ENCODE measurements at regions not wholly inside any gene's neighbourhood (a gene's known extent, or its start where the extent isn't known, plus 50 kb on each side); places are given as distances from the start of the nearest gene placed in this dataset.

DNA sequence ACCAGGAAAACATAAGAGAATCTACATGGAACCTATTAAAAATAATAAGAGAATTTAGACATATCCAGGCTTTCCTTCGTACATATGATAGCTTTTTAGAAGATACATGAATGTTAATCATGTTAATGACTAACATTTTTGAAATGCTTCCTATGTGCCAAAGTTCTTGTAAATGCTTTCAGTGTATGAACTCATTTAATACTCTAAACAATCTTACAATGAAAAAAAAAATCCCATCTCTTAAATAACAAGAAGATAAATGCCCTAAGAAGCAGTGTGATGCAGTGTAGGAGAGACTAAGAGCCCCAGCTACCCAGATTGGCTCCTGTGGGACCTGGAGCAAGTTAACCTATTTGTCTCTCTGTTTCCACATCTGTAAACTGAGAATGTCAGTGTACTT, 220.4 kb upstream of the MYOCD start:
- Histone ChIP-seq H3K36me3 (ENCODE audit: control insufficient read depth in 1 of 2, insufficient read depth in 2 of 2, low read length in 2 of 2) (no peaks in the 10 kb centered on the region), H3K9me3 (ENCODE audit: control insufficient read depth in 1 of 2, low read length in 2 of 2) (peaks cover 0 to 4% of the 10 kb centered on the region in 2 donors), H3K4me3 (ENCODE audit: low read depth in 1 of 2, low read length in 2 of 2) (no peak overlapping the region), H3K27me3 (ENCODE audit: low read depth, low read length) (no peaks in the 10 kb centered on the region), H3K4me1 (ENCODE audit: control insufficient read depth in 1 of 2, insufficient read depth in 2 of 2, low read length in 2 of 2) (no peaks in the 10 kb centered on the region), H3K27ac (ENCODE audit: low read length) (no peak overlapping the region)

DNA sequence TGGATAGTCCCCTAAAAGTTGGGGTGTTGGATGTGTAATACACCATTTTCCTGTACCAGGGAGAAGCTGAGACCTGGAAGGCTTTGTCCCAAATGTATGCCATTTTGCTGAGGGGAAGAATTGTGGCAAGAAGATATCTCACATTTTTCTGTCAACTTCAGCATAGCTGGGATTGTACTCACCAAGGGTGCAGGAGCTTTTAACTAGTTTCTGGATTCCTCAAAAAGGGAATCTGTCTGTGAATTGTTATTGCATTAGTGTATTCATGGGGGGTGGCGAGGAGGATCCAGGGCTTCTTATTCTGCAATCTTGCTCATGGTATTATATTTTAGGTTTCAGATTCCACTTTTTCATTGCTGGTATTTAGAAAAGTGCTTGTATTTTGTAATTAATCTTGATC, 208.2 kb upstream of the MYOCD start:
- peaks cover 4 to 8% of the 10 kb centered on the region in 2 donors for H3K9me3 ChIP-seq (ENCODE audit: control insufficient read depth in 1 of 2, low read length in 2 of 2)
- no peaks in the 10 kb centered on the region for H3K36me3 ChIP-seq (ENCODE audit: control insufficient read depth in 1 of 2, insufficient read depth in 2 of 2, low read length in 2 of 2)
- H3K4me3 ChIP-seq (ENCODE audit: low read depth in 1 of 2, low read length in 2 of 2) = no peak overlapping the region
- H3K4me1 ChIP-seq (ENCODE audit: control insufficient read depth in 1 of 2, insufficient read depth in 2 of 2, low read length in 2 of 2) = peaks cover 0 to 10% of the 10 kb centered on the region in 2 donors
- no peaks in the 10 kb centered on the region for H3K27me3 ChIP-seq (ENCODE audit: low read depth, low read length)
- H3K27ac ChIP-seq (ENCODE audit: low read length) = no peak overlapping the region

DNA sequence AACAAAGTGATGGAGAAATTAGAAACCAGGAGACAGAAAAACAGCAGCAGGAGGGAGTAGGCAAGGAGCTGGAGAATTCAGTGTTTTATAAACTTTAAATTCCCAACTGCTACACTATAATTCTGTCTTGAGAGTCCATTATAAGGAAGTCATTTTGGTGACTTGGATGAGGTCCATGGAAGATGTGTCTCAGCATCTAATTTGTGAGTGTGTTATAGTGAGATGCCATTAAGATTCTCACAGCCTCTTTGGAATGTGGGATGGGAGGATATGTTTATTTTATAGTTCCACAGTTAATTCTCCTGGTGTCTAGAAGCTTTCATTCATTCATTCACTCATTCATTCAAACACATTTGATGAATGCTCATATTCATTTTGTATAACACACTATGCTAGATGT, 206.0 kb upstream of the MYOCD start:
- no peak overlapping the region for H3K27ac ChIP-seq (ENCODE audit: low read length)
- no peaks in the 10 kb centered on the region for H3K27me3 ChIP-seq (ENCODE audit: low read depth, low read length)
- peaks cover 0 to 10% of the 10 kb centered on the region in 2 donors for H3K4me1 ChIP-seq (ENCODE audit: control insufficient read depth in 1 of 2, insufficient read depth in 2 of 2, low read length in 2 of 2)
- peaks cover 4 to 8% of the 10 kb centered on the region in 2 donors for H3K9me3 ChIP-seq (ENCODE audit: control insufficient read depth in 1 of 2, low read length in 2 of 2)
- no peaks in the 10 kb centered on the region for H3K36me3 ChIP-seq (ENCODE audit: control insufficient read depth in 1 of 2, insufficient read depth in 2 of 2, low read length in 2 of 2)
- H3K4me3 ChIP-seq (ENCODE audit: low read depth in 1 of 2, low read length in 2 of 2) = no peak overlapping the region

DNA sequence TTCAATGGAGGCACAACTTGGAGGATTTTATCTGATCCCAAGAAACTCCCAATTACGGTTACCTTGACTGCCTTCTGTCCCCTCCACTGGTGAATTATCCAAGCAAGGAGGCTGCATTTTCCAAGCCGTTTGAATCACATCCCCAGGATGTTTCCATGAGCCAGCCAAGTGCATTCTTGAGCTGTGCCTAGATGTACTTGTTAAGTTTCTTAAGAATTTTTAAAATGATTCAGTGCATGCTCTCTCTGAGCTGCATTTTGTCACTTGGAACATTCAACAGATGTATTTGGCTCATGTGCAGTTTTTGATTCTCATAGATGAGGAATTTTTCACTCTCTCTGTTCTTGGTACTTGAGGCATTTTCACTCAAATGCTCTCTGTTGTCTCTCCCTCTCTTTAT, 202.6 kb upstream of the MYOCD start:
- Histone ChIP-seq H3K4me1 (ENCODE audit: control insufficient read depth in 1 of 2, insufficient read depth in 2 of 2, low read length in 2 of 2) (peaks cover 0 to 16% of the 10 kb centered on the region in 2 donors), H3K27ac (ENCODE audit: low read length) (peak overlapping the region; percentile 65), H3K4me3 (ENCODE audit: low read depth in 1 of 2, low read length in 2 of 2) (no peak overlapping the region), H3K27me3 (ENCODE audit: low read depth, low read length) (no peaks in the 10 kb centered on the region), H3K36me3 (ENCODE audit: control insufficient read depth in 1 of 2, insufficient read depth in 2 of 2, low read length in 2 of 2) (no peaks in the 10 kb centered on the region), H3K9me3 (ENCODE audit: control insufficient read depth in 1 of 2, low read length in 2 of 2) (no peaks in the 10 kb centered on the region)

DNA sequence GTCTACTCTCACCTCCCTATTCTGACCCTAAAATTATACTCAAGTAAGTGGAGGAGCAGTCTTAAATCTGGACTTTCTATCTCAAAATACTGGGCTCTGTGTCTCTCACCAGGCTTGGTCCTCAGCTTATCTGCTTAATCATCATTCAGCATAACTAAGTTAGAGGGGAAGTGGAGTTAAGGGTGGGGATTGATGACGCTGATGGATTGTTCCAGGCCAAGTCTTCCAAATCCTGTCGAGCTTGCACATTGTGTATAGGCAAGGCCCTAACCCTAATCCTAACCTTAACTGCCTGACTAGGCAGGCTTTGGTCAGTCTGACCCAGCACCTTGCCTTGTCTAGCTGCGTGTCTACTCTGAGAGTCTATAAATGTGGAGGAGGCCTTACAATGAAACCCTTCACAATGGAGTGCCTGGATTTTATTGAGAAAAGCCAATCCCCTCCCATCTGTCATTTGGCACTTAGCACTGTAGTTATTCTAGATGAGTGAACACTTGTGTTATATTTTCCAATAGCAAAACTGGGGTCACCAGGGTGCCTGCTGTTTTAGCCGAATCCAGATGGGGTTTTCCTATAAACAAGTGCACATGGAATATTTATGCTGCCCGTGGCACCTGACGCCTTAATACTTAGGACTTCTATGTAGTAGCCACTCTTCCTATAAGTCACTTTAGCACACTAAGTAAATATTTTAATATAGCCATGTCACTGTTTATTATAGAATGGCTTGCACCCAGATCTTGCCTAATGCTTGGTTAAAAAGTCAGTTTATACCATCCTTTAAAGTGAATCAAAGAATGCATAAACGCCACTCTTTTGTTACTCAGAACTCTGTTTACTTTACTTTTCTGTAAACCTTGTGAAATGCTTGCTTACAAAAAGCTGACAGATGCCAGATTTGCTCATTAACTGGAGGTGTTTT, 193.2 kb upstream of the MYOCD start:
- no peaks in the 10 kb centered on the region for H3K27me3 ChIP-seq (ENCODE audit: low read depth, low read length)
- no peak overlapping the region for H3K27ac ChIP-seq (ENCODE audit: low read length)
- peaks cover 0 to 5% of the 10 kb centered on the region in 2 donors for H3K4me1 ChIP-seq (ENCODE audit: control insufficient read depth in 1 of 2, insufficient read depth in 2 of 2, low read length in 2 of 2)
- no peaks in the 10 kb centered on the region for H3K9me3 ChIP-seq (ENCODE audit: control insufficient read depth in 1 of 2, low read length in 2 of 2)
- H3K36me3 ChIP-seq (ENCODE audit: control insufficient read depth in 1 of 2, insufficient read depth in 2 of 2, low read length in 2 of 2) = no peaks in the 10 kb centered on the region
- no peak overlapping the region for H3K4me3 ChIP-seq (ENCODE audit: low read depth in 1 of 2, low read length in 2 of 2)

DNA sequence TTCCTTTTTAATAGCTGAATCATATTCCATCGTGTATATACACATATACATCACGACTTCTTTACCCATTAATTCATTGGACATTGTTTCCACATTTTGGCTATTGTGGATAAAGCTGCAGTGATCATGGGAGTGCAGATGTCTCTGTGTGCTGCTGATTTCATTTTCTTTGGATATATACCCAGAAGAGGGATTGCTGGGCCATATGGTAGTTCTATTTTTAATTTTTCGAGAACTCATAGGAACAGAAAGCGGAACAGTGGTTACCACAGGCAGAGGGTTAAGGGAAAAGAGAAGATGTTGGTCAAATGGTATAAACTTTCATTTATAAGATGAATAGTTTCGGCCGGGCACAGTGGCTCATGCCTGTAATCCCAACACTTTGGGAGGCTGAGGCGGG, 187.4 kb upstream of the MYOCD start:
- Histone ChIP-seq H3K36me3 (ENCODE audit: control insufficient read depth in 1 of 2, insufficient read depth in 2 of 2, low read length in 2 of 2) (no peaks in the 10 kb centered on the region), H3K27me3 (ENCODE audit: low read depth, low read length) (no peaks in the 10 kb centered on the region), H3K4me1 (ENCODE audit: control insufficient read depth in 1 of 2, insufficient read depth in 2 of 2, low read length in 2 of 2) (no peaks in the 10 kb centered on the region), H3K27ac (ENCODE audit: low read length) (no peak overlapping the region), H3K9me3 (ENCODE audit: control insufficient read depth in 1 of 2, low read length in 2 of 2) (peaks cover 0 to 2% of the 10 kb centered on the region in 2 donors), H3K4me3 (ENCODE audit: low read depth in 1 of 2, low read length in 2 of 2) (no peak overlapping the region)

DNA sequence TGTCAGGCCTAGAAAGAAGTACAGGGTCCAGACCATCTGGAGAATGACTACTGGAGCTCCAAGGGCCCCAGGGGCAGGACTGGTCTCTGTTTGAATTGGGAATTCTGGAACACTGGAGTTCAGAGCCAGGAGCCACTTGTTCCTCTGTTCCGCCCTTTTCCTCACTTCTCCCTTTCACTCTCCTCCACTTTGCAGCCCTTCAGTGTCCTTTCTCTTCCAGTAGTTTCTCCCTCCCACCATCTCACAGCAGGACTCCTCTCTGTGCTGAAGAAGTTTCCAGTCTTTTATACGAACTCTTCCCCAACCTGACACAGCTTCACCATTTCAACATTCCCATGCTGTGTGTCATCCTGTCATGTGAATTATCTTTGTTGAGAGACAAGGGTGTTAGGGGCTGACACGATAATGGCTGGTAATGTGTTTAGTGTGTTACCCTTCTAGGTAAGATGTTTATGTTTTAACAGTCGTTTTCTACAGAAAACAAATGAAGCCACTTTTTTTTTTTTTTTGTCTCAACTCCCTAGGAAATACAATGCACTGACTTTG, 180.3 kb upstream of the MYOCD start:
- H3K27ac ChIP-seq (ENCODE audit: low read length) = no peak overlapping the region
- H3K4me3 ChIP-seq (ENCODE audit: low read depth in 1 of 2, low read length in 2 of 2) = no peak overlapping the region
- H3K4me1 ChIP-seq (ENCODE audit: control insufficient read depth in 1 of 2, insufficient read depth in 2 of 2, low read length in 2 of 2) = no peaks in the 10 kb centered on the region
- no peaks in the 10 kb centered on the region for H3K27me3 ChIP-seq (ENCODE audit: low read depth, low read length)
- H3K36me3 ChIP-seq (ENCODE audit: control insufficient read depth in 1 of 2, insufficient read depth in 2 of 2, low read length in 2 of 2) = no peaks in the 10 kb centered on the region
- H3K9me3 ChIP-seq (ENCODE audit: control insufficient read depth in 1 of 2, low read length in 2 of 2) = peaks cover 0 to 2% of the 10 kb centered on the region in 2 donors

DNA sequence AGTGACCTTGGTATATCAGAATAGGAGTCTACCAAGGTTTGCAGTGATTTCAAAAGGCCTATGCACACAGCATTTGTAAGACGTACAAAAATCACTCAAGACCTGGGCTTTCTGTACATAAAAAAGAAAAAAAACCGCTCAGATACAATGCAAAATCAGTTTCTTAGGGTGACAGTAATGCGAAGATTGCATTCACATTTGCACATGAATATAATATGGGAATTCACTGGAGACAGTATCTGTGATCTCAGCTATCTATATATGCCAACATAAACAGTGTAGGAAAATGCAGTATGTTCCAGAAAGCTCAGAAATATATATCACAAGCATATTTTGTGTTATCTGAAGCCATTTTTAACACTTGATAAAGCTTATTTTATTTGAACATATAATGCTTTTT, 176.4 kb upstream of the MYOCD start:
- no peaks in the 10 kb centered on the region for H3K36me3 ChIP-seq (ENCODE audit: control insufficient read depth in 1 of 2, insufficient read depth in 2 of 2, low read length in 2 of 2)
- H3K27ac ChIP-seq (ENCODE audit: low read length) = no peak overlapping the region
- H3K4me3 ChIP-seq (ENCODE audit: low read depth in 1 of 2, low read length in 2 of 2) = no peak overlapping the region
- no peaks in the 10 kb centered on the region for H3K27me3 ChIP-seq (ENCODE audit: low read depth, low read length)
- H3K4me1 ChIP-seq (ENCODE audit: control insufficient read depth in 1 of 2, insufficient read depth in 2 of 2, low read length in 2 of 2) = no peaks in the 10 kb centered on the region
- no peaks in the 10 kb centered on the region for H3K9me3 ChIP-seq (ENCODE audit: control insufficient read depth in 1 of 2, low read length in 2 of 2)

DNA sequence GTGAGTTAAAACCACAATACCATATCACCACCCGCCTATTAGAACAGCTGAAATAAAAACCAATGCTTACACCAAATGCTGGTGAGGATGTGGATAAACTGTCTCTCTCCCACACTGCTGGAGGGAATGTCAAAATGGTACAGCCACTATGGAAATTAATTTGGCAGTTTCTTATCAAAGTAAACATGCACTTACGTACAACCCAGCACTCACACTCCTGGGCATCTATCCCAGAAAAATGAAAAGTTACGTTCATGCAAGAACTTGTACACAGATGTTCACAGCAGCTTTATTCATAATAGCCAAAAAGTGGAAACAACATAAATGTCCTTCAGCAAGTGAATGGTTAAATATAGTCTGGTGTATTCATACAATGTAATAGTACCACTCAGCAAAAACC, 173.2 kb upstream of the MYOCD start:
- Histone ChIP-seq H3K27ac (ENCODE audit: low read length) (no peak overlapping the region), H3K4me1 (ENCODE audit: control insufficient read depth in 1 of 2, insufficient read depth in 2 of 2, low read length in 2 of 2) (peaks cover 0 to 10% of the 10 kb centered on the region in 2 donors), H3K4me3 (ENCODE audit: low read depth in 1 of 2, low read length in 2 of 2) (no peak overlapping the region), H3K9me3 (ENCODE audit: control insufficient read depth in 1 of 2, low read length in 2 of 2) (no peaks in the 10 kb centered on the region), H3K36me3 (ENCODE audit: control insufficient read depth in 1 of 2, insufficient read depth in 2 of 2, low read length in 2 of 2) (no peaks in the 10 kb centered on the region), H3K27me3 (ENCODE audit: low read depth, low read length) (no peaks in the 10 kb centered on the region)

DNA sequence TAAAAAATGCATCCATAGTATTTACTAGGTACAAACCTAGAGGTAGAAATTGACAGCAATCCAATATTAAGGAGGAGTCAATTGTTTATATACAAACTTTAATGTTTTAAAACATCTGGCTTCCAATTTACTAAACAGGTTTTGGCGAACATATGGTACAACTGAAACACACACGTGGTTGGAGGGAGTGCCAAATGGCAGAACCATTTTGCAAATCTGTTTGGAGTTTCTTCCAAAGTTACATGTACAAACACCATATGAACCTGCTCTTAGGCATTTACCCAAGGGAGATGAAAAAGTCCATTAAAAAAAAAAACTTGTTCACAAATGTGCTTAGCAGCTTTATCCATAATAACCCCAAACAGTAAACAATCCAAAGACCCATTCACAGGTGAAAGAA, 159.8 kb upstream of the MYOCD start:
- no peaks in the 10 kb centered on the region for H3K27me3 ChIP-seq (ENCODE audit: low read depth, low read length)
- no peak overlapping the region for H3K27ac ChIP-seq (ENCODE audit: low read length)
- H3K9me3 ChIP-seq (ENCODE audit: control insufficient read depth in 1 of 2, low read length in 2 of 2) = no peaks in the 10 kb centered on the region
- no peaks in the 10 kb centered on the region for H3K36me3 ChIP-seq (ENCODE audit: control insufficient read depth in 1 of 2, insufficient read depth in 2 of 2, low read length in 2 of 2)
- H3K4me3 ChIP-seq (ENCODE audit: low read depth in 1 of 2, low read length in 2 of 2) = no peak overlapping the region
- no peaks in the 10 kb centered on the region for H3K4me1 ChIP-seq (ENCODE audit: control insufficient read depth in 1 of 2, insufficient read depth in 2 of 2, low read length in 2 of 2)

DNA sequence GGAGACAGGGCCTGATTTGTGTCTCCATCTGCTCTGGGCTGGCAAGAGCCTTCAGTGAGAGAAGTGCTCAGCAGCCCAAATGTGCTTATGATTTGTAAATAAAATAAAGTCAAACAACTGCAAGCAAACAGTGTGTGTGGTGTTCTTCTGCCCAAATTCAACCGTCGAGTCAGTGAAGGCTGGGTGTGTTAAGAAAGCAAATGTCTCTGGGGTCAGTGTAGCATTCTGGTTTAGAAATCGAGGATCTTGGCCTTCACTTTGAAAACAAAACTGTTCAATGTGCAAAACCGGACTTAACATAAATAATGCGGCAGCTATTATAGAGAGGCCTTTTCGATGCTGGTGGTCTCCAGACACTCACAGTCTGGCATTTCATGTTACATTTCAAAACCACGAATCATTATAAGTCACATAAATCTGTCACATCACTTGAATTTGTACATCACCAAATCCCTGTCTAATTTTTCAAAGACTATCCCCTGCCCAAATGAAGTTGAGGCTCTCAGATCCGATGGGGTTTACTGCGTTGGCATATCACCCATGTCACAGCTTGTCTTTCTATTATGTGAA, 158.6 kb upstream of the MYOCD start:
- H3K36me3 ChIP-seq (ENCODE audit: control insufficient read depth in 1 of 2, insufficient read depth in 2 of 2, low read length in 2 of 2) = no peaks in the 10 kb centered on the region
- no peak overlapping the region for H3K4me3 ChIP-seq (ENCODE audit: low read depth in 1 of 2, low read length in 2 of 2)
- H3K4me1 ChIP-seq (ENCODE audit: control insufficient read depth in 1 of 2, insufficient read depth in 2 of 2, low read length in 2 of 2) = no peaks in the 10 kb centered on the region
- no peak overlapping the region for H3K27ac ChIP-seq (ENCODE audit: low read length)
- no peaks in the 10 kb centered on the region for H3K27me3 ChIP-seq (ENCODE audit: low read depth, low read length)
- H3K9me3 ChIP-seq (ENCODE audit: control insufficient read depth in 1 of 2, low read length in 2 of 2) = no peaks in the 10 kb centered on the region
